ENCODE measurements at regions not wholly inside any gene's neighbourhood (a gene's known extent, or its start where the extent isn't known, plus 50 kb on each side); places are given as distances from the start of the nearest gene placed in this dataset.

DNA sequence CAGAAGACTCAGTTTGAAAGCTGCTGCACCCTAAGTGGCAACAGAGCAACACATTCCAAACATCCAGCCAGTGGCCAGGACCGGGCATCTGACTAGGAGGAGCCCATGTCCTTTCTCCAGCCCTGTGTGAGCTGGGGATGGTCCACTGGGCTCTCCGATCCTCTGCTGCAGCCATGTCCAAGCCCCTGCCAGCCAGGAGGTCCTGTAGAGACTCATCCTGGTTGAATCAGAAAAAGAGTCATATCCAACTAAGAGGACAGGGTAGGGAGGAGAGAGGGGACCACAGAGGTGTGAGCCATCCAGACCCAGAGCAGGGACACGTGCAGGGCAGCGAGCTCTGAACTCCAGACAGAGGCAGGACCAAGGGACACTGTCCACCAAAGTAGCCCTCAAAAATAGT, 163.0 kb upstream of the CDH5 start:
- TF ChIP-seq, protein P1, sequence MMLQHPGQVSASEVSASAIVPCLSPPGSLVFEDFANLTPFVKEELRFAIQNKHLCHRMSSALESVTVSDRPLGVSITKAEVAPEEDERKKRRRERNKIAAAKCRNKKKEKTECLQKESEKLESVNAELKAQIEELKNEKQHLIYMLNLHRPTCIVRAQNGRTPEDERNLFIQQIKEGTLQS (IDR thresholded peaks at IDR 0.05): no peak
- TF ChIP-seq ZNF274 (IDR thresholded peaks at IDR 0.05; ENCODE audit: low read depth, low read length) (no peak), ZBTB33 (IDR thresholded peaks at IDR 0.05; ENCODE audit: extremely low read depth, insufficient replicate concordance, low read length) (no peak), ZFX (IDR thresholded peaks at IDR 0.05) (no peak), SP1 (IDR thresholded peaks at IDR 0.05; ENCODE audit: low read depth) (no peak), EZH2phosphoT487 (IDR thresholded peaks at IDR 0.05; ENCODE audit: borderline replicate concordance) (no peak), POLR2AphosphoS5 (IDR thresholded peaks at IDR 0.05; ENCODE audit: low read depth, low read length) (no peak), FOSL1 (IDR thresholded peaks at IDR 0.05; ENCODE audit: low read depth) (no peak), POLR2A (IDR thresholded peaks at IDR 0.05; ENCODE audit: borderline replicate concordance, extremely low read depth, insufficient read depth, insufficient read length) (no peak), YY1 (IDR thresholded peaks at IDR 0.05; ENCODE audit: extremely low read depth, insufficient replicate concordance, low read depth, low read length) (no peak), CBX3 (IDR thresholded peaks at IDR 0.05; ENCODE audit: low read depth) (no peak), TCF7L2 (IDR thresholded peaks at IDR 0.05; ENCODE audit: borderline replicate concordance, extremely low read depth, insufficient read depth, insufficient read length) (no peak), JUND (IDR thresholded peaks at IDR 0.05) (no peak), RAD21 (IDR thresholded peaks at IDR 0.05; ENCODE audit: low read depth) (no peak), EGR1 (IDR thresholded peaks at IDR 0.05; ENCODE audit: low read depth) (no peak), CEBPB (IDR thresholded peaks at IDR 0.05; ENCODE audit: low read depth) (no peak)
- TF ChIP-seq, protein P2, sequence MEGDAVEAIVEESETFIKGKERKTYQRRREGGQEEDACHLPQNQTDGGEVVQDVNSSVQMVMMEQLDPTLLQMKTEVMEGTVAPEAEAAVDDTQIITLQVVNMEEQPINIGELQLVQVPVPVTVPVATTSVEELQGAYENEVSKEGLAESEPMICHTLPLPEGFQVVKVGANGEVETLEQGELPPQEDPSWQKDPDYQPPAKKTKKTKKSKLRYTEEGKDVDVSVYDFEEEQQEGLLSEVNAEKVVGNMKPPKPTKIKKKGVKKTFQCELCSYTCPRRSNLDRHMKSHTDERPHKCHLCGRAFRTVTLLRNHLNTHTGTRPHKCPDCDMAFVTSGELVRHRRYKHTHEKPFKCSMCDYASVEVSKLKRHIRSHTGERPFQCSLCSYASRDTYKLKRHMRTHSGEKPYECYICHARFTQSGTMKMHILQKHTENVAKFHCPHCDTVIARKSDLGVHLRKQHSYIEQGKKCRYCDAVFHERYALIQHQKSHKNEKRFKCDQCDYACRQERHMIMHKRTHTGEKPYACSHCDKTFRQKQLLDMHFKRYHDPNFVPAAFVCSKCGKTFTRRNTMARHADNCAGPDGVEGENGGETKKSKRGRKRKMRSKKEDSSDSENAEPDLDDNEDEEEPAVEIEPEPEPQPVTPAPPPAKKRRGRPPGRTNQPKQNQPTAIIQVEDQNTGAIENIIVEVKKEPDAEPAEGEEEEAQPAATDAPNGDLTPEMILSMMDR (IDR thresholded peaks at IDR 0.05 in 2 of 3, conservative IDR thresholded peaks at IDR 0.05 in 1 of 3; ENCODE audit: borderline replicate concordance in 1 of 3, insufficient read depth in 1 of 3, low read depth in 2 of 3, low read length in 2 of 3): no peak
- TF ChIP-seq, protein P3, sequence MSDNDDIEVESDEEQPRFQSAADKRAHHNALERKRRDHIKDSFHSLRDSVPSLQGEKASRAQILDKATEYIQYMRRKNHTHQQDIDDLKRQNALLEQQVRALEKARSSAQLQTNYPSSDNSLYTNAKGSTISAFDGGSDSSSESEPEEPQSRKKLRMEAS (IDR thresholded peaks at IDR 0.05): no peak
- TF ChIP-seq, protein P4, sequence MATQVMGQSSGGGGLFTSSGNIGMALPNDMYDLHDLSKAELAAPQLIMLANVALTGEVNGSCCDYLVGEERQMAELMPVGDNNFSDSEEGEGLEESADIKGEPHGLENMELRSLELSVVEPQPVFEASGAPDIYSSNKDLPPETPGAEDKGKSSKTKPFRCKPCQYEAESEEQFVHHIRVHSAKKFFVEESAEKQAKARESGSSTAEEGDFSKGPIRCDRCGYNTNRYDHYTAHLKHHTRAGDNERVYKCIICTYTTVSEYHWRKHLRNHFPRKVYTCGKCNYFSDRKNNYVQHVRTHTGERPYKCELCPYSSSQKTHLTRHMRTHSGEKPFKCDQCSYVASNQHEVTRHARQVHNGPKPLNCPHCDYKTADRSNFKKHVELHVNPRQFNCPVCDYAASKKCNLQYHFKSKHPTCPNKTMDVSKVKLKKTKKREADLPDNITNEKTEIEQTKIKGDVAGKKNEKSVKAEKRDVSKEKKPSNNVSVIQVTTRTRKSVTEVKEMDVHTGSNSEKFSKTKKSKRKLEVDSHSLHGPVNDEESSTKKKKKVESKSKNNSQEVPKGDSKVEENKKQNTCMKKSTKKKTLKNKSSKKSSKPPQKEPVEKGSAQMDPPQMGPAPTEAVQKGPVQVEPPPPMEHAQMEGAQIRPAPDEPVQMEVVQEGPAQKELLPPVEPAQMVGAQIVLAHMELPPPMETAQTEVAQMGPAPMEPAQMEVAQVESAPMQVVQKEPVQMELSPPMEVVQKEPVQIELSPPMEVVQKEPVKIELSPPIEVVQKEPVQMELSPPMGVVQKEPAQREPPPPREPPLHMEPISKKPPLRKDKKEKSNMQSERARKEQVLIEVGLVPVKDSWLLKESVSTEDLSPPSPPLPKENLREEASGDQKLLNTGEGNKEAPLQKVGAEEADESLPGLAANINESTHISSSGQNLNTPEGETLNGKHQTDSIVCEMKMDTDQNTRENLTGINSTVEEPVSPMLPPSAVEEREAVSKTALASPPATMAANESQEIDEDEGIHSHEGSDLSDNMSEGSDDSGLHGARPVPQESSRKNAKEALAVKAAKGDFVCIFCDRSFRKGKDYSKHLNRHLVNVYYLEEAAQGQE (IDR thresholded peaks at IDR 0.05; ENCODE audit: low read depth): no peak
- no peaks in the 10 kb centered on the region for H3K79me2 ChIP-seq (ENCODE audit: insufficient read depth, low read length)
- no peaks in the 10 kb centered on the region for H3K36me3 ChIP-seq (ENCODE audit: control insufficient read depth in 1 of 2, insufficient read depth in 2 of 2, low read length in 2 of 2)
- no peak overlapping the region for H3K4me2 ChIP-seq (ENCODE audit: low read length)
- H2AFZ ChIP-seq (ENCODE audit: low read depth, low read length, poor library complexity, severe bottlenecking): no peak overlapping the region
- H3K9ac ChIP-seq (ENCODE audit: low read length): no peak overlapping the region
- no peaks in the 10 kb centered on the region for H3K4me1 ChIP-seq (ENCODE audit: control insufficient read depth in 1 of 2, insufficient read depth in 2 of 2, low read length in 2 of 2)
- ChIA-PET RAD21 (ENCODE audit: low non-redundant PET in 1 of 2, low total read pairs in 2 of 2, uncharacterized antibody in 2 of 2, unreplicated experiment in 2 of 2) (no interaction called here), CTCF (no interaction called here), POLR2A (no interaction called here)
- peaks cover 55% of the 10 kb centered on the region for H3K27me3 ChIP-seq (ENCODE audit: insufficient read depth, low read length)
- no peak for DNase-seq (ENCODE audit: low read depth, low spot score)
- BruUV-seq (replicated peaks): no TSS peak
- H4K20me1 ChIP-seq (ENCODE audit: insufficient read depth): no peaks in the 10 kb centered on the region
- H3K4me3 ChIP-seq (replicated peaks in 1 of 2; ENCODE audit: low read depth in 1 of 2, low read length in 2 of 2): no peak overlapping the region
- intact Hi-C loops (cut with micrococcal nuclease): no loop called here
- no peak for ATAC-seq
- no peaks in the 10 kb centered on the region for H3K9me3 ChIP-seq (ENCODE audit: control insufficient read depth in 1 of 2, insufficient read depth in 1 of 2, low read depth in 1 of 2, low read length in 2 of 2)
- H3K9me2 ChIP-seq (ENCODE audit: insufficient read depth): no peaks in the 10 kb centered on the region
- no peak overlapping the region for H3K27ac ChIP-seq (ENCODE audit: low read depth, low read length)
